GM23338 (cell line): ENCODE measurements at regions not wholly inside any gene's neighbourhood (a gene's known extent, or its start where the extent isn't known, plus 50 kb on each side); places are given as distances from the start of the nearest gene placed in this dataset.
A peak's percentile ranks its signal among the peaks of the same experiment; 100 is the strongest.

Source experiments
- ATAC-seq: fragments of 200-7000 bp; cut with Tn5 transposase; 3 replicates; pipeline ENCODE4 v1.9.1; 2020
- DNase-seq: peaks from one replicate; pipeline ENCODE4 v3.0.0-alpha.2; 2015; ENCODE audit warnings: low spot score
- H2AFZ ChIP-seq: fragments of 200-600 bp; sonication (generic); 2 replicates; pipeline ENCODE4 v1.8.0; 2016; ENCODE audit warnings: antibody characterized with exemption, mild to moderate bottlenecking, moderate library complexity
- H3F3A ChIP-seq: fragments of 200-600 bp; sonication (generic); replicated peaks from 2 replicates; pipeline ENCODE4 v1.8.0; 2017; ENCODE audit warnings: antibody characterized with exemption, mixed run types, low read depth
- H3K27ac ChIP-seq: fragments of 200-600 bp; sonication (generic); 2 replicates; pipeline ENCODE4 v1.6.1; 2016; ENCODE audit warnings: low read depth
- H3K27me3 ChIP-seq: fragments of 200-600 bp; sonication (generic); 2 replicates; pipeline ENCODE4 v1.8.0; 2016; ENCODE audit warnings: mild to moderate bottlenecking, mixed run types, moderate library complexity; ENCODE audit not compliant: insufficient read depth
- H3K36me3 ChIP-seq: fragments of 200-600 bp; sonication (generic); 2 replicates; pipeline ENCODE4 v1.8.0; 2016; ENCODE audit warnings: mild to moderate bottlenecking; ENCODE audit not compliant: insufficient read depth
- H3K4me1 ChIP-seq: fragments of 200-600 bp; sonication (generic); 2 replicates; pipeline ENCODE4 v1.8.0; 2016; ENCODE audit warnings: mild to moderate bottlenecking, moderate library complexity; ENCODE audit not compliant: insufficient read depth
- H3K4me2 ChIP-seq: fragments of 200-600 bp; sonication (generic); 2 replicates; pipeline ENCODE4 v1.7.1; 2017; ENCODE audit warnings: mixed run types
- H3K4me3 ChIP-seq: fragments of 200-600 bp; sonication (generic); 2 replicates; pipeline ENCODE4 v1.6.1; 2016; ENCODE audit warnings: mixed run types
- H3K79me2 ChIP-seq: fragments of 200-600 bp; sonication (generic); replicated peaks from 2 replicates; pipeline ENCODE4 v1.8.0; 2017; ENCODE audit warnings: mild to moderate bottlenecking; ENCODE audit not compliant: insufficient read depth
- H3K9me2 ChIP-seq: fragments of 200-600 bp; sonication (generic); 2 replicates; pipeline ENCODE4 v1.8.0; 2017; ENCODE audit not compliant: insufficient read depth
- H4K20me1 ChIP-seq: fragments of 200-600 bp; sonication (generic); replicated peaks from 2 replicates; pipeline ENCODE4 v1.8.0; 2017; ENCODE audit warnings: mild to moderate bottlenecking; ENCODE audit not compliant: insufficient read depth
- H3K27ac Mint-ChIP-seq: 2 replicates; pipeline ENCODE4 v1.8.0; 2020; ENCODE audit warnings: inconsistent platforms, mild to moderate bottlenecking, moderate library complexity, mixed read lengths
- H3K27me3 Mint-ChIP-seq: 3 replicates; pipeline ENCODE4 v1.8.0; 2022; ENCODE audit warnings: low read depth, mild to moderate bottlenecking, moderate library complexity, mixed read lengths, inconsistent platforms; ENCODE audit not compliant: insufficient read depth, poor library complexity
- H3K36me3 Mint-ChIP-seq: 3 replicates; pipeline ENCODE4 v1.8.0; 2021; ENCODE audit warnings: low read depth, mild to moderate bottlenecking, inconsistent platforms, moderate library complexity, mixed read lengths
- H3K4me1 Mint-ChIP-seq: 3 replicates; pipeline ENCODE4 v1.8.0; 2020; ENCODE audit warnings: mild to moderate bottlenecking, inconsistent platforms, mixed read lengths
- H3K4me3 Mint-ChIP-seq: 3 replicates; pipeline ENCODE4 v1.8.0; 2021; ENCODE audit warnings: moderate library complexity, mild to moderate bottlenecking, inconsistent platforms, mixed read lengths
- H3K9me3 Mint-ChIP-seq: 3 replicates; pipeline ENCODE4 v1.8.0; 2020; ENCODE audit warnings: moderate library complexity, mild to moderate bottlenecking, inconsistent platforms, mixed read lengths
- CREB1 ChIP-seq: fragments of 250-450 bp; sonication (Bioruptor Pico); IDR thresholded peaks from 2 replicates; pipeline ENCODE4 v1.5.0; 2020; ENCODE audit warnings: low read depth, mild to moderate bottlenecking, moderate library complexity
- JUNB ChIP-seq: IDR thresholded peaks from one replicate; pipeline ENCODE4 v1.6.1; 2016; ENCODE audit warnings: antibody characterized with exemption; ENCODE audit not compliant: unreplicated experiment
- REST ChIP-seq: IDR thresholded peaks from one replicate; pipeline ENCODE4 v1.6.1; 2018; ENCODE audit warnings: antibody characterized with exemption; ENCODE audit not compliant: unreplicated experiment
- TF ChIP-seq, protein P1 (sequence below), 2 experiments: fragments of 200-600 bp in 1 of 2; sonication (generic) in 1 of 2; conservative IDR thresholded peaks; 2 replicates each; pipeline versions ENCODE4 v1.5.1 to v1.6.1; 2016 to 2017; ENCODE audit warnings: antibody characterized with exemption in 2 of 2, low read depth in 2 of 2, mild to moderate bottlenecking in 2 of 2, moderate library complexity in 1 of 2
- TF ChIP-seq, protein P2 (sequence below): IDR thresholded peaks from 2 replicates; pipeline ENCODE4 v1.6.1; 2016; ENCODE audit warnings: antibody characterized with exemption

GRCh38 chr22:22408731-22409696, 99.5 kb downstream of the ZNF280B start:
- peaks cover 99% of the 10 kb centered on the region for H3K27me3 Mint-ChIP-seq
- peaks cover 100% of the 10 kb centered on the region for H3K27me3 ChIP-seq

GRCh38 chr22:22410121-22410520, 98.4 kb downstream of the ZNF280B start:
- H3K27ac Mint-ChIP-seq = no peak overlapping the region
- H3K4me3 Mint-ChIP-seq = no peak overlapping the region
- peaks cover 6% of the 10 kb centered on the region; the same call in 1 of the 2 replicates for H4K20me1 ChIP-seq
- no peaks in the 10 kb centered on the region for H3K9me2 ChIP-seq
- H3K27ac ChIP-seq = no peak overlapping the region
- no peaks in the 10 kb centered on the region for H3K79me2 ChIP-seq
- no peaks in the 10 kb centered on the region for H3K4me1 ChIP-seq
- H3K36me3 Mint-ChIP-seq = no peaks in the 10 kb centered on the region
- no peaks in the 10 kb centered on the region for H3F3A ChIP-seq
- H3K27me3 ChIP-seq = peaks cover 100% of the 10 kb centered on the region
- H3K4me2 ChIP-seq = no peak overlapping the region
- no peak overlapping the region for H3K4me3 ChIP-seq
- H3K9me3 Mint-ChIP-seq = no peaks in the 10 kb centered on the region
- no peak for DNase-seq
- H3K36me3 ChIP-seq = no peaks in the 10 kb centered on the region
- ATAC-seq = peak; percentile 33; the same call in 1 of the 3 replicates
- H3K4me1 Mint-ChIP-seq = no peaks in the 10 kb centered on the region
- no peak overlapping the region for H2AFZ ChIP-seq
- peaks cover 99% of the 10 kb centered on the region for H3K27me3 Mint-ChIP-seq
- no peak for TF ChIP-seq REST
- no peak for TF ChIP-seq CREB1 (CRISPR knock-in tag)
- TF ChIP-seq, protein P1, sequence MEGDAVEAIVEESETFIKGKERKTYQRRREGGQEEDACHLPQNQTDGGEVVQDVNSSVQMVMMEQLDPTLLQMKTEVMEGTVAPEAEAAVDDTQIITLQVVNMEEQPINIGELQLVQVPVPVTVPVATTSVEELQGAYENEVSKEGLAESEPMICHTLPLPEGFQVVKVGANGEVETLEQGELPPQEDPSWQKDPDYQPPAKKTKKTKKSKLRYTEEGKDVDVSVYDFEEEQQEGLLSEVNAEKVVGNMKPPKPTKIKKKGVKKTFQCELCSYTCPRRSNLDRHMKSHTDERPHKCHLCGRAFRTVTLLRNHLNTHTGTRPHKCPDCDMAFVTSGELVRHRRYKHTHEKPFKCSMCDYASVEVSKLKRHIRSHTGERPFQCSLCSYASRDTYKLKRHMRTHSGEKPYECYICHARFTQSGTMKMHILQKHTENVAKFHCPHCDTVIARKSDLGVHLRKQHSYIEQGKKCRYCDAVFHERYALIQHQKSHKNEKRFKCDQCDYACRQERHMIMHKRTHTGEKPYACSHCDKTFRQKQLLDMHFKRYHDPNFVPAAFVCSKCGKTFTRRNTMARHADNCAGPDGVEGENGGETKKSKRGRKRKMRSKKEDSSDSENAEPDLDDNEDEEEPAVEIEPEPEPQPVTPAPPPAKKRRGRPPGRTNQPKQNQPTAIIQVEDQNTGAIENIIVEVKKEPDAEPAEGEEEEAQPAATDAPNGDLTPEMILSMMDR (conservative IDR thresholded peaks at IDR 0.05; ENCODE audit: low read depth in 2 of 2) = no peak
- TF ChIP-seq, protein P2, sequence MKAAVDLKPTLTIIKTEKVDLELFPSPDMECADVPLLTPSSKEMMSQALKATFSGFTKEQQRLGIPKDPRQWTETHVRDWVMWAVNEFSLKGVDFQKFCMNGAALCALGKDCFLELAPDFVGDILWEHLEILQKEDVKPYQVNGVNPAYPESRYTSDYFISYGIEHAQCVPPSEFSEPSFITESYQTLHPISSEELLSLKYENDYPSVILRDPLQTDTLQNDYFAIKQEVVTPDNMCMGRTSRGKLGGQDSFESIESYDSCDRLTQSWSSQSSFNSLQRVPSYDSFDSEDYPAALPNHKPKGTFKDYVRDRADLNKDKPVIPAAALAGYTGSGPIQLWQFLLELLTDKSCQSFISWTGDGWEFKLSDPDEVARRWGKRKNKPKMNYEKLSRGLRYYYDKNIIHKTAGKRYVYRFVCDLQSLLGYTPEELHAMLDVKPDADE = no peak

More at GRCh38 chr22:22408731-22409696, 99.5 kb downstream of the ZNF280B start:
- Histone ChIP-seq H3K9me2 (no peaks in the 10 kb centered on the region), H3K4me3 (no peak overlapping the region), H3K79me2 (no peaks in the 10 kb centered on the region), H4K20me1 (peaks cover 6% of the 10 kb centered on the region; the same call in 1 of the 2 replicates), H3F3A (no peaks in the 10 kb centered on the region), H2AFZ (no peak overlapping the region), H3K4me1 (no peaks in the 10 kb centered on the region), H3K4me2 (no peak overlapping the region), H3K27ac (no peak overlapping the region), H3K36me3 (no peaks in the 10 kb centered on the region)
- DNase-seq (peak; percentile 74), ATAC-seq (peak; percentile 99)
- Mint-ChIP-seq H3K4me3 (no peak overlapping the region), H3K36me3 (no peaks in the 10 kb centered on the region), H3K4me1 (no peaks in the 10 kb centered on the region), H3K9me3 (no peaks in the 10 kb centered on the region), H3K27ac (no peak overlapping the region)
- TF ChIP-seq, protein P1 (conservative IDR thresholded peaks at IDR 0.05; ENCODE audit: low read depth in 2 of 2) = peak; percentile 53 to 68
- TF ChIP-seq JUNB = no peak
